HCT116 (cell line): ENCODE measurements at regions not wholly inside any gene's neighbourhood (a gene's known extent, or its start where the extent isn't known, plus 50 kb on each side); places are given as distances from the start of the nearest gene placed in this dataset.

Experiments
- ATAC-seq: fragments of 200-7000 bp; cut with Tn5 transposase; 2 replicates; pipeline ENCODE4 v1.9.1; 2020; ENCODE audit warnings: mild to moderate bottlenecking, moderate library complexity
- BruUV-seq: library from RNA; stranded (reverse); fragments of 400-500 nt; replicated peaks from 2 replicates; lab custom pipeline; 2021; lab: Mats Ljungman, UMichigan
- CTCF ChIA-PET: fragments of 300-600 bp; sonication (Branson Sonifier 250); formaldehyde crosslinking; loops from one replicate; lab custom pipeline; 2021; ENCODE audit warnings: antibody characterized with exemption; lab: Charles Lee
- POLR2A ChIA-PET: fragments of 300-600, 350-600 bp; sonication (Branson Sonifier 250); formaldehyde crosslinking; loops from one replicate; lab custom pipeline; 2021; ENCODE audit warnings: antibody characterized with exemption; lab: Charles Lee
- RAD21 ChIA-PET, 2 experiments: fragments of 300-600 bp; sonication (Branson Sonifier 250); formaldehyde crosslinking; loops; one replicate each; lab custom pipeline; 2023; ENCODE audit warnings: low total read pairs in 2 of 2; ENCODE audit not compliant: uncharacterized antibody in 2 of 2, unreplicated experiment in 2 of 2, low non-redundant PET in 1 of 2; lab: Charles Lee
- DNase-seq: peaks from one replicate; pipeline ENCODE4 v3.0.0-alpha.2; 2010; ENCODE audit warnings: low read depth, low spot score
- H2AFZ ChIP-seq: fragments of 200-600 bp; shearing (Covaris generic), sonication (generic); 2 replicates; pipeline ENCODE4 v1.6.1; 2017; ENCODE audit warnings: low read depth, mixed run types, mixed read lengths, antibody characterized with exemption, low read length; ENCODE audit not compliant: poor library complexity, severe bottlenecking
- H3K27ac ChIP-seq: 2 replicates; pipeline ENCODE4 v1.5.1; 2012; ENCODE audit warnings: low read depth, low read length
- H3K27me3 ChIP-seq: fragments of 200-600 bp; sonication (generic); 2 replicates; pipeline ENCODE4 v1.6.1; 2016; ENCODE audit warnings: mixed run types, low read length, mixed read lengths; ENCODE audit not compliant: insufficient read depth
- H3K36me3 ChIP-seq, 2 experiments: fragments of 200-500 bp in 1 of 2; fragments of 200-600 bp in 1 of 2; sonication (Bioruptor generic) in 1 of 2; sonication (generic) in 1 of 2; 2 replicates each; pipeline versions ENCODE4 v1.5.1 to v1.6.1; 2014 to 2016; ENCODE audit warnings: low read length in 2 of 2, inconsistent platforms in 1 of 2, mixed read lengths in 1 of 2, mixed run types in 1 of 2; ENCODE audit not compliant: insufficient read depth in 2 of 2, control insufficient read depth in 1 of 2
- H3K4me1 ChIP-seq, 2 experiments: fragments of 200-600 bp in 1 of 2; sonication (generic) in 1 of 2; 2 replicates each; pipeline versions ENCODE4 v1.5.1 to v1.6.1; 2012 to 2017; ENCODE audit warnings: low read length in 2 of 2, inconsistent platforms in 1 of 2, mild to moderate bottlenecking in 1 of 2, mixed read lengths in 1 of 2, mixed run types in 1 of 2, moderate library complexity in 1 of 2; ENCODE audit not compliant: insufficient read depth in 2 of 2, control insufficient read depth in 1 of 2
- H3K4me2 ChIP-seq: fragments of 200-600 bp; sonication (generic); 2 replicates; pipeline ENCODE4 v1.6.1; 2017; ENCODE audit warnings: mixed run types, low read length, mixed read lengths
- H3K4me3 ChIP-seq, 2 experiments: fragments of 200-600 bp in 1 of 2; sonication (generic) in 1 of 2; replicated peaks in 1 of 2; 2 replicates each; pipeline ENCODE4 v1.5.1; 2011 to 2016; ENCODE audit warnings: low read length in 2 of 2, control low read depth in 1 of 2, low read depth in 1 of 2, mild to moderate bottlenecking in 1 of 2, mixed read lengths in 1 of 2, mixed run types in 1 of 2
- H3K79me2 ChIP-seq: fragments of 200-600 bp; sonication (generic); 2 replicates; pipeline ENCODE4 v1.6.1; 2017; ENCODE audit warnings: mild to moderate bottlenecking, mixed run types, low read length, moderate library complexity, mixed read lengths; ENCODE audit not compliant: insufficient read depth
- H3K9ac ChIP-seq: fragments of 200-600 bp; sonication (generic); 2 replicates; pipeline ENCODE4 v1.6.1; 2016; ENCODE audit warnings: low read length, mixed read lengths
- H3K9me2 ChIP-seq: fragments of 200-600 bp; sonication (generic), shearing (Covaris generic); 2 replicates; pipeline ENCODE4 v1.6.1; 2017; ENCODE audit warnings: mixed run types, mild to moderate bottlenecking, moderate library complexity; ENCODE audit not compliant: insufficient read depth
- H3K9me3 ChIP-seq, 2 experiments: fragments of 200-500 bp in 1 of 2; fragments of 200-600 bp in 1 of 2; sonication (Bioruptor generic) in 1 of 2; sonication (generic) in 1 of 2; 2 replicates each; pipeline ENCODE4 v1.6.1; 2014 to 2017; ENCODE audit warnings: low read length in 2 of 2, mixed read lengths in 2 of 2, inconsistent platforms in 1 of 2, low read depth in 1 of 2, mild to moderate bottlenecking in 1 of 2, mixed run types in 1 of 2, moderate library complexity in 1 of 2; ENCODE audit not compliant: control insufficient read depth in 1 of 2, insufficient read depth in 1 of 2
- H4K20me1 ChIP-seq: fragments of 200-600 bp; sonication (generic), shearing (Covaris generic); 2 replicates; pipeline ENCODE4 v1.6.1; 2017; ENCODE audit warnings: mixed run types, mild to moderate bottlenecking, moderate library complexity; ENCODE audit not compliant: insufficient read depth
- ATF3 ChIP-seq: IDR thresholded peaks from 2 replicates; pipeline ENCODE4 v1.6.1; 2012
- CBX3 ChIP-seq: IDR thresholded peaks from 2 replicates; pipeline ENCODE4 v1.6.1; 2012; ENCODE audit warnings: low read depth
- CEBPB ChIP-seq: IDR thresholded peaks from 2 replicates; pipeline ENCODE4 v1.6.1; 2012; ENCODE audit warnings: low read depth
- EGR1 ChIP-seq: IDR thresholded peaks from 2 replicates; pipeline ENCODE4 v1.6.1; 2012; ENCODE audit warnings: low read depth
- ELF1 ChIP-seq: IDR thresholded peaks from 2 replicates; pipeline ENCODE4 v1.6.1; 2012; ENCODE audit warnings: low read depth, borderline replicate concordance
- EZH2 ChIP-seq: fragments of 200-600 bp; sonication (generic); IDR thresholded peaks from 2 replicates; pipeline ENCODE4 v1.6.1; 2017; ENCODE audit warnings: antibody characterized with exemption, mixed run types
- EZH2phosphoT487 ChIP-seq: fragments of 200-600 bp; IDR thresholded peaks from 2 replicates; pipeline ENCODE4 v1.6.1; 2018; ENCODE audit warnings: antibody characterized with exemption, borderline replicate concordance
- JUND ChIP-seq: IDR thresholded peaks from 2 replicates; pipeline ENCODE4 v1.6.1; 2012
- POLR2A ChIP-seq: IDR thresholded peaks from 2 replicates; pipeline ENCODE4 v1.7.0; 2011; ENCODE audit warnings: borderline replicate concordance; ENCODE audit not compliant: insufficient read depth, insufficient read length; ENCODE audit errors: extremely low read depth
- RAD21 ChIP-seq: IDR thresholded peaks from 2 replicates; pipeline ENCODE4 v1.6.1; 2012; ENCODE audit warnings: low read depth, mild to moderate bottlenecking
- REST ChIP-seq: IDR thresholded peaks from 2 replicates; pipeline ENCODE4 v1.6.1; 2012; ENCODE audit warnings: low read depth
- SIN3A ChIP-seq: IDR thresholded peaks from 2 replicates; pipeline ENCODE4 v1.6.1; 2012; ENCODE audit warnings: low read depth
- SP1 ChIP-seq: IDR thresholded peaks from 2 replicates; pipeline ENCODE4 v1.6.1; 2012; ENCODE audit warnings: low read depth
- SRF ChIP-seq: IDR thresholded peaks from 2 replicates; pipeline ENCODE4 v1.6.1; 2012; ENCODE audit warnings: low read depth
- TCF7L2 ChIP-seq: IDR thresholded peaks from 2 replicates; pipeline ENCODE4 v1.7.0; 2011; ENCODE audit warnings: borderline replicate concordance, inconsistent platforms; ENCODE audit not compliant: insufficient read depth, insufficient read length; ENCODE audit errors: extremely low read depth
- YY1 ChIP-seq: IDR thresholded peaks from 2 replicates; pipeline ENCODE4 v1.6.1; 2011; ENCODE audit warnings: low read length, low read depth, moderate library complexity, mild to moderate bottlenecking; ENCODE audit not compliant: insufficient replicate concordance; ENCODE audit errors: extremely low read depth
- ZFX ChIP-seq: fragments of 450-650 bp; IDR thresholded peaks from 2 replicates; pipeline ENCODE4 v1.6.1; 2017
- ZNF274 ChIP-seq: fragments of 200-500 bp; sonication (Bioruptor generic); IDR thresholded peaks from 2 replicates; pipeline ENCODE4 v1.6.1; 2014; ENCODE audit warnings: mild to moderate bottlenecking, low read depth, low read length, inconsistent platforms
- intact Hi-C: fragments of 100-400 bp; cut with micrococcal nuclease; formaldehyde crosslinking; loops from 2 replicates; pipeline ENCODE4 v1.10.0; 2022
- TF ChIP-seq, protein P1 (sequence below): IDR thresholded peaks from 2 replicates; pipeline ENCODE4 v1.6.1; 2012
- TF ChIP-seq, protein P2 (sequence below): IDR thresholded peaks from 2 replicates; pipeline ENCODE4 v1.6.1; 2011; ENCODE audit warnings: mild to moderate bottlenecking, low read length, moderate library complexity; ENCODE audit not compliant: insufficient replicate concordance; ENCODE audit errors: extremely low read depth

DNA sequence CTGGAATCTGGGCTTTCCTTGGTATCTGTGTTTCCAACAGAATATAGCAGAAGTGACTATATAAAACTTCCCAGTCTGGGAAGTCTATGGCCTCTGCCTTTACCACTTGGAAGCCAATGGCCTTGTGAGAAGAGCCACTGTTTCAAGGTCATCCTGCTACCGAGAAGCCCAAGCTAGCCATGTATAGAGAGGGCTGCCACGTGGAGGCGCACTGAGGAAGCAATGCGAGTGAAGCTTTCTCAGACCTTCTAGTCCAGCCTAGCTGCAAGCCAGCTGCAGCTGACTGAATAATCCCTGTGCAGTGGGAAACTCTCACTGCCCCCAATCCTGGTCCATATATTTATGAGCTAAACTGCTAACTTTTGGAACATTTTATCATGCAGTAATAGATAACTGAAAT, 661.8 kb upstream of the RIOK2 start:
- Histone ChIP-seq H4K20me1 (no peaks in the 10 kb centered on the region), H3K27me3 (no peaks in the 10 kb centered on the region), H3K9me3 (no peaks in the 10 kb centered on the region), H3K27ac (no peak overlapping the region), H3K79me2 (no peaks in the 10 kb centered on the region), H3K4me1 (peaks cover 0 to 1% of the 10 kb centered on the region in 2 experiments; a peak in 1 of 4 replicates), H3K9me2 (no peaks in the 10 kb centered on the region), H2AFZ (no peak overlapping the region), H3K36me3 (no peaks in the 10 kb centered on the region), H3K4me2 (no peak overlapping the region), H3K9ac (no peak overlapping the region)
- RAD21 ChIA-PET: no interaction called here
- POLR2A ChIA-PET: no interaction called here
- no peak for DNase-seq
- BruUV-seq: no TSS peak
- no peak for ATAC-seq
- intact Hi-C loops: loop anchor here (10.0 kb wide), 1 partner anchor 760 kb away; no protein-coding TSS in a partner anchor
- TF ChIP-seq POLR2A (no peak), SIN3A (no peak), YY1 (no peak), CBX3 (no peak), REST (no peak), EZH2phosphoT487 (no peak), TCF7L2 (no peak), CEBPB (no peak), ELF1 (no peak), EZH2 (no peak), ZFX (no peak), ZNF274 (no peak), SP1 (no peak), SRF (no peak), ATF3 (no peak), RAD21 (no peak), EGR1 (no peak), JUND (no peak)
- TF ChIP-seq, protein P1, sequence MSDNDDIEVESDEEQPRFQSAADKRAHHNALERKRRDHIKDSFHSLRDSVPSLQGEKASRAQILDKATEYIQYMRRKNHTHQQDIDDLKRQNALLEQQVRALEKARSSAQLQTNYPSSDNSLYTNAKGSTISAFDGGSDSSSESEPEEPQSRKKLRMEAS: no peak
- TF ChIP-seq, protein P2, sequence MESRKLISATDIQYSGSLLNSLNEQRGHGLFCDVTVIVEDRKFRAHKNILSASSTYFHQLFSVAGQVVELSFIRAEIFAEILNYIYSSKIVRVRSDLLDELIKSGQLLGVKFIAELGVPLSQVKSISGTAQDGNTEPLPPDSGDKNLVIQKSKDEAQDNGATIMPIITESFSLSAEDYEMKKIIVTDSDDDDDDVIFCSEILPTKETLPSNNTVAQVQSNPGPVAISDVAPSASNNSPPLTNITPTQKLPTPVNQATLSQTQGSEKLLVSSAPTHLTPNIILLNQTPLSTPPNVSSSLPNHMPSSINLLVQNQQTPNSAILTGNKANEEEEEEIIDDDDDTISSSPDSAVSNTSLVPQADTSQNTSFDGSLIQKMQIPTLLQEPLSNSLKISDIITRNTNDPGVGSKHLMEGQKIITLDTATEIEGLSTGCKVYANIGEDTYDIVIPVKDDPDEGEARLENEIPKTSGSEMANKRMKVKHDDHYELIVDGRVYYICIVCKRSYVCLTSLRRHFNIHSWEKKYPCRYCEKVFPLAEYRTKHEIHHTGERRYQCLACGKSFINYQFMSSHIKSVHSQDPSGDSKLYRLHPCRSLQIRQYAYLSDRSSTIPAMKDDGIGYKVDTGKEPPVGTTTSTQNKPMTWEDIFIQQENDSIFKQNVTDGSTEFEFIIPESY: no peak
- TF ChIP-seq, all 23 proteins: peak for 0
- no peak overlapping the region for H3K4me3 ChIP-seq
- CTCF ChIA-PET: no interaction called here
